ENCODE measurements at regions not wholly inside any gene's neighbourhood (a gene's known extent, or its start where the extent isn't known, plus 50 kb on each side); places are given as distances from the start of the nearest gene placed in this dataset.

GRCh38 chr6:71206089-71206488 is 82.5 kb upstream of the OGFRL1 start:
- no peak overlapping the region for H3K4me2 ChIP-seq
- no peak overlapping the region for H3K4me3 ChIP-seq
- POLR2A ChIA-PET = no interaction called here
- CTCF ChIA-PET = interaction anchor here (1.0 kb wide), 1 partner anchor 15 kb away, joined by 6 read pairs; no protein-coding TSS in a partner anchor
- 91% methylated on average over 2 of the region's 2 CpGs for WGBS (ENCODE audit: missing lambda C conversion rate)
- ATAC-seq = no peak
- H3K4me1 ChIP-seq = no peaks in the 10 kb centered on the region
- DNase-seq (ENCODE audit: low read depth in 1 of 2, low spot score in 1 of 2) = no peak
- no peaks in the 10 kb centered on the region for H3K9me3 ChIP-seq
- H3K27ac ChIP-seq = no peak overlapping the region
- FAIRE-seq = no peak
- no peak for TF ChIP-seq JUNB (IDR thresholded peaks at IDR 0.05)
- no peak for TF ChIP-seq USF2 (IDR thresholded peaks at IDR 0.05)
- TF ChIP-seq CBX8 (IDR thresholded peaks at IDR 0.05) = no peak
- no peak for TF ChIP-seq EP300 (IDR thresholded peaks at IDR 0.05)
- TF ChIP-seq CEBPB (IDR thresholded peaks at IDR 0.05) = no peak
- no peak for TF ChIP-seq E2F6 (IDR thresholded peaks at IDR 0.05; ENCODE audit: borderline replicate concordance, low read depth)
- no peak for TF ChIP-seq ZFP36 (IDR thresholded peaks at IDR 0.05; ENCODE audit: borderline replicate concordance, partially characterized antibody)
- no peak for TF ChIP-seq SMC3 (IDR thresholded peaks at IDR 0.05)
- TF ChIP-seq HMGXB4 (CRISPR knock-in tag; IDR thresholded peaks at IDR 0.05; ENCODE audit: borderline replicate concordance) = no peak
- TF ChIP-seq TP53 (CRISPR knock-in tag; IDR thresholded peaks at IDR 0.05) = no peak
- TF ChIP-seq EHMT2 (IDR thresholded peaks at IDR 0.05; ENCODE audit: low read depth) = no peak

GRCh38 chr6:71209206-71209605 is 79.4 kb upstream of the OGFRL1 start:
- FAIRE-seq (no peak), ATAC-seq (no peak), DNase-seq (ENCODE audit: low read depth in 1 of 2, low spot score in 1 of 2) (no peak)
- H3K27ac ChIP-seq = no peak overlapping the region
- H3K4me3 ChIP-seq = no peak overlapping the region
- 56% methylated on average over 1 of the region's 1 CpG for WGBS (ENCODE audit: missing lambda C conversion rate)
- ChIA-PET CTCF (no interaction called here), POLR2A (no interaction called here)
- H3K9me3 ChIP-seq = no peaks in the 10 kb centered on the region
- H3K4me2 ChIP-seq = no peak overlapping the region
- TF ChIP-seq FOSB (CRISPR knock-in tag; IDR thresholded peaks at IDR 0.05) = no peak
- no peak for TF ChIP-seq ZFP36 (IDR thresholded peaks at IDR 0.05; ENCODE audit: borderline replicate concordance, partially characterized antibody)
- no peak for TF ChIP-seq TP53 (CRISPR knock-in tag; IDR thresholded peaks at IDR 0.05)
- TF ChIP-seq HOXA7 (CRISPR knock-in tag; IDR thresholded peaks at IDR 0.05) = no peak
- no peak for TF ChIP-seq RCOR1 (IDR thresholded peaks at IDR 0.05; ENCODE audit: low read depth, low read length)
- H3K4me1 ChIP-seq = no peaks in the 10 kb centered on the region

GRCh38 chr6:71209626-71210025 is 79.0 kb upstream of the OGFRL1 start:
- FAIRE-seq (no peak), ATAC-seq (no peak), DNase-seq (ENCODE audit: low read depth in 1 of 2, low spot score in 1 of 2) (no peak)
- Histone ChIP-seq H3K4me3 (no peak overlapping the region), H3K4me1 (no peaks in the 10 kb centered on the region), H3K27ac (no peak overlapping the region), H3K4me2 (no peak overlapping the region), H3K9me3 (no peaks in the 10 kb centered on the region)
- ChIA-PET CTCF (no interaction called here), POLR2A (no interaction called here)
- TF ChIP-seq PHF8 (IDR thresholded peaks at IDR 0.05; ENCODE audit: borderline replicate concordance, low read depth) = no peak
- TF ChIP-seq SREBF2 (IDR thresholded peaks at IDR 0.05) = no peak

- Histone ChIP-seq H3K27ac (no peak overlapping the region), H3K4me1 (no peaks in the 10 kb centered on the region), H3K4me3 (no peak overlapping the region), H3K9me3 (no peaks in the 10 kb centered on the region), H3K4me2 (no peak overlapping the region)
- WGBS (ENCODE audit: missing lambda C conversion rate) = 83% methylated on average over 2 of the region's 2 CpGs
- ChIA-PET POLR2A (no interaction called here), CTCF (no interaction called here)
- DNase-seq (ENCODE audit: low read depth in 1 of 2, low spot score in 1 of 2) (no peak), ATAC-seq (no peak), FAIRE-seq (no peak)
- TF ChIP-seq FOSB (CRISPR knock-in tag; IDR thresholded peaks at IDR 0.05) = no peak
- TF ChIP-seq FOXS1 (CRISPR knock-in tag; IDR thresholded peaks at IDR 0.05) = no peak
- no peak for TF ChIP-seq ZSCAN20 (CRISPR knock-in tag; IDR thresholded peaks at IDR 0.05)
These were observed 76.8 kb upstream of the OGFRL1 start for GRCh38 chr6:71211799-71212198.
